Fibroblast of skin of abdomen (primary cell): ENCODE measurements at regions not wholly inside any gene's neighbourhood (a gene's known extent, or its start where the extent isn't known, plus 50 kb on each side); places are given as distances from the start of the nearest gene placed in this dataset.

Experiments used
- DNase-seq: peaks from one replicate; pipeline ENCODE4 v3.0.0-alpha.2; 2013

DNA sequence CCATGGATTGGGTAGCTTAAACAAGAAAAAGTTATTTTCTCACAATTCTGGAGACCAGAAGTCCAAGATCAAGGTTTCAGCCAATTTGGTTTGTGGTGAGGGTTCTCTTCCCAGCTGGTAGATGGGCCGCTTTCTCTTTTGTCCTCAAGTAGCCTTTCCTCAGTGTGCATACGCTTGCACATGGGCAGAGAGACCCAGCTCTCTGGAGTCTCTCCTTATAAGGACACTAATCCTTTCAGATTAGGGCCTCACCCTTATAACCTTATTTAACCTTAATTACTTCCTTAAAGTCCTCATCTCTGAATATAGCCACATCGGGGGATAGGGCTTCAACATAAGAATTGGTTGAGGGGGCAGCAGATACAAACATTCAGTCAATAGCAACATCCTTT is 68.4 kb upstream of the NLK start:
- no peak for DNase-seq

- DNase-seq: no peak
Measured at GRCh38 chr17:27974531-27975145, 67.8 kb upstream of the NLK start.

DNA sequence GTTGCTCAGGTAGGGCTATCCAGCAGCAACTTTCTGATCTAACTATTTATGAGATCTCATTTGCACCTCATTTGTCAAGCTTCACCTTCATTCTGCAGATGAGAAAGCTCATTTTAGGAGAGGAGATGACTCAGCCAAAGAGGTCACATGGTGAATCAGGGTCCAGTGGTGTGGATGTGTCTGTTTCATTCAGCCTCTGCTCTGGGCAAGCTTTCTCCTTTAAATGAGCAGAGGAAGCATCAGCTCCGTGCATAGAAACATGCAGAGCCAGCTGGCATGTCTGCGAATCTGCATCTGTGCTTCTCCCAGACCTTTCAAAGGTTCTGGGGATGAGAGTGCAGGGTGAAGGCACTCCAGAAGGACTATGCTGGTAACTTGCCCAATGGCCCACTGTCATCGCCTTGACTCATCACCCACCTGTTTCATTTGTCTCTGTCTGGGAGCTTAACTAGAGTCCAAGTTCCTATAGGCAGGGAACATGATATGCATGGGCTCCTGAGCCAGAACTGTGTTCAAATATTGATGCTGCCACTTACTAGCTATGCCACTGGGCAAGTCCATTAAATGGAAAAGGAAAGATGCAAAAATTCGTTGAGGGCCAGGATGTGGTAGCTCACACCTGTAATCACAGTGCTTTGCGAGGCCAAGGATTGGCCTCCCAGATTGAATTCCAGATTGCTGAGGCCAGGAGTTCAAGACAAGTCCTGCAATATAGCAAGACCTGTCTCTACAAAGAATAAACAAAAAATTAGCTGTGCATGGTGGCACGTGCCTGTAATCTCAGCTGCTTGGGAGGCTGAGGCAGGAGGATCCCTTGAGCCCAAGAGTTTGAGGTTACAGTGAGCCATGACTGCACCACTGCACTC is 67.1 kb upstream of the NLK start:
- no peak for DNase-seq

- no peak for DNase-seq
Measured at GRCh38 chr17:27976331-27976730, 66.1 kb upstream of the NLK start.

GRCh38 chr17:27977751-27978688 is 64.5 kb upstream of the NLK start:
- DNase-seq: no peak

DNA sequence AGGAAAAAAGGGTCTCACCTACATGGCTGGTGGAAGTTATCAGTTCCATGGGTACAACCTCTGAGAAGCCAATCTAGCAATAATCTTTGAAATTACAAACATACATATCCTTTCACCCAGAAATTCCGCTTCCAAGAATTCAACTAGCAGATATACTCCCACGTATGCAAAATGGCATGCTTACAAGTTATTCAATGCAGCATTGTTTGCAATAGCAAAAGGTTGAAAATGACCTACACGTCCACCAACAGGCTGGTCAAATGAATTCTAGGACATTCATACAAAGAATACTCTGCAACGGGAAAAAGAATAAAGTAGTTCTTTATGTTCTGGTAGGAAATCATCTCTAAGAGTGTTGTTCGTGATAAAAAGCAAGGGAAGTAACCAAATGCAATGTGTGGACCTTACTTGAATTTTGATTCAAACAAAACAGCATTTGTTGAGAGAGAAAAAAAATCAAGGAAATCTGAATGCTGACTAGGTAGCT is 63.7 kb upstream of the NLK start:
- no peak for DNase-seq

DNA sequence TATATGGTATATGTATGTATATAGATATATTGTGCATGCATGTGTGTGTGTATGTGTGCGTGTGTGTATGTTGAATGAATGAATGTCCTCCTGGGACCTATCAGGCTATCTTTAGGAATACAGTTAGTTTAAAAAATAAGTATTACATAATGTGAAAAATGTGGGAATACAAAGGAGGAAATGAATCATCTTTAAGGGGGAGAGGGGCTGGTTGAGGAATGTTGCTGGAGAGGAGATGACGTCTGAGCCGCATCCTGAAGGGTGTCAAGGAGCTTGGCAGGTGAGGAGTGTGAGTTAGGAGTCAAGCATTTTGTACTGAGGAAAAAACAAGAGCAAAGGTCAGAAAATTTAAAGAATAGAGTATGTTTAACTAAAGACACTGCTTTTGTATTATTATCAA is 62.4 kb upstream of the NLK start:
- DNase-seq: peak; percentile 71

GRCh38 chr17:27981978-27982377 is 60.5 kb upstream of the NLK start:
- DNase-seq: no peak

DNA sequence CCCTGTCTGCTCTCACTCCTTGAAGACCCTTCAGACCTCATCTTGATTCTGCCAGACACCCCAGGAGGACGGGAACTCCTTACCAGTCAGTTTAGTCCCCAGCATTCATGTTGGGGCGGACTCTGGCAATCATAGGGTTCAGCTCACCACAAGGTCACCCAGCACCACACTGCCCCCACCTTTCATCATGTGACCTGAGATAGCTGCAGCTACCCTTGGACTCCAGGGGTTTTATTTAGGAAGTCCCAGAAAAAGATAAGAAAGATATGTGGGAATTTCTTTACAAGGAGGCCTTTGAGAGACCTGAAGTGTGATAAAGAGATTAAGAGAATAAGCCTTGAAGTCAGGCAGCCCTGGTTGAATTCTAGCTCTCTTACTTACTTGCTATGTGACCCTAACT is 59.8 kb upstream of the NLK start:
- DNase-seq: no peak

DNA sequence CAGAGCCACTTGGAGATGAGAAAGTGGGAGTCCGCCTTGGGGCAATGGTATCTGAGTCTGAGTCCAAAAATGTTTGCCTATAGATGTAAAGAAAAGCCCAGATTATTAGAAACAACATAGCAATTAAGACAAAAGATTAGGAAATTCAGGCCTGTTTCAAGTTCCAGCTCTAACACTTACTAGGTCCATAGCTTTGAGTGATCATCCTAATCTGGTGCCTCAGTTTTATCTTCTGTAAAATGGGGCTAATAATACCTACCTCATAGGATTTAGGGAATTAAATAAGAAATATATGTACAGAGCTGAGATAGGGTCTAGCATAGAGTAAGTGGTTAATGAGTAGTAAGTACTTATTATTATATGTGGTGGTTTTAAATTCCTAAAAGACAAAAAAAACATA is 58.6 kb upstream of the NLK start:
- DNase-seq: no peak

- no peak for DNase-seq
Measured at GRCh38 chr17:27984404-27984803, 58.1 kb upstream of the NLK start.

DNA sequence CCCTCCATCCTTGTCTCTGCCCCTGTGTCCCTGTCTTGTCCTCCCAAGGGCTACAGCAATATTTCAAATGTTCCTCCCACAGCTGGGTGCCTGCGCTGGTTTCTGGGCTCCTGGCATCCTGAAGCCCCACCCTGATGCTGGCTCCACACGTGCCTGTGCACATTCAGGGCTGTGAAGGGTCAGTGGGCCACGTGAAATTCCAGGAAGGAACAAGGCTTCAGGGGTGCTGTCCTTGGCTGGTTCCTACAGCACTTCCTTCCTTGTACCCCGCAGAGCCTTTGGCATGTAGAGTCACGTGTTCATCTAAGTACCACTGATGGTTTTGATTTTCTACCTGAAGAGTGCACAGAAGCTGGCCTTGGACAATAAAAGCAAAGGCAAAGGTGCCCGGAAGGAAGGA is 57.7 kb upstream of the NLK start:
- no peak for DNase-seq

DNA sequence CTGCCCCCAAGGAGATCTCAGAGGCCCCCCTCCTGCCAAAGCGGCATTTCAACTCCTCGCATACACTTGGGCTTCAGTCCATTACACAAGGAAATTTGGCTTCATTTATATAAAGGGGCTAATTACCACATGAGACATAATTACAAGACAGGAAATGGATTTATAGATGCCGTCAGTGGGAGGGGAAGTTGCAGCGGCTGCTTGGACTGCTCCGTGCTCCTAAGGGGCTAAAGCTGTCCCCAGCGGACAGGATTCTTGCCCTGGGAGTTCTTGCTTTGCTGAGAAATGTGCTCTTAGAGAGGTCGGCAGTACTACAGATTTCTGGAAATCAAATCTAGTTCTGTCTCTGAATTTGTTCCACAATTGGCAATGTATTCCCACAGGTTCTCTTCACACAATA is 57.2 kb upstream of the NLK start:
- DNase-seq: no peak

GRCh38 chr17:27985736-27986399 is 56.6 kb upstream of the NLK start:
- no peak for DNase-seq

GRCh38 chr17:27986805-27987684 is 55.4 kb upstream of the NLK start:
- DNase-seq: no peak

- no peak for DNase-seq
Measured at GRCh38 chr17:27989046-27989445, 53.4 kb upstream of the NLK start.

DNA sequence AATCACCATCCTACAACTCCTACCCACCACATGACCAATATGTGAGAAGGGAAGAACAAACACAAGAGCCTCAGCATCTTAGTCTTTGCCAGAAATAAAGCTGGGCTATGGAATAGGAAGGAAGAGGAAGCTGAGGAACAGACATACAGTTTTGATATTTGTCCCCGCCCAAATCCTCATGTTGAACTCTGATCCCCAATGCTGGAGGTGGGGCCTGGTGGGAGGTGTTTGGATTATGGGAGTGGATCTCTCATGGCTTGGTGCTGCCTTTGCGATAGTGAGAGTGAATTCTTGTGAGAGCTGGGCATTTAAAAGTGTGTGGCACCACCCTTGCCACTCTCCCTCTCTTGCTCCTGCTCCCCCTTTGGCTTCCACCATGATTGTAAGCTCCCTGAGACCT is 52.4 kb upstream of the NLK start:
- DNase-seq: no peak

DNA sequence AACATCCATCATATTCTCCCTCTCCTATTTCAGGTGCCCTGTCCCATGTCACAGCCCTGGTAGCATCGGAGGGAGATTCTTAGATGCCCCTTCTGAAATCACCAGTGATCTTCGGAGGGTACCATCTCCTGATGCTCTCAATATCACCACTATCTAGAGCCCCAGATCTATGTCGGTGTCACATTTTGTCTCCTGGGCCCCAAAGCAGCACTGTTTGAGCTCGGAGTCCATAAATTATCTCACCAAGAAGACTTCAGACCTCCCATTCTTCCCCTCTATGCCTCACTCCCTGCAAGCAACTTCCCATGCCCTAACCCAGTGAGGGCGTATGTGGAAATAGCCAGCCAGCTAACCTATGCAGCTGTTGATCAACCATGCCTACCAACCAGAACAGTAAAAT is 51.5 kb upstream of the NLK start:
- DNase-seq: no peak

GRCh38 chr17:27991462-27991993 is 50.9 kb upstream of the NLK start:
- no peak for DNase-seq
